Activated CD4-positive, CD25-positive, alpha-beta regulatory T cell treated with anti-CD3 and anti-CD28 coated beads, Interleukin-2, amount 50 U/mL, for 72 hours (primary cell): ENCODE measurements at regions not wholly inside any gene's neighbourhood (a gene's known extent, or its start where the extent isn't known, plus 50 kb on each side); places are given as distances from the start of the nearest gene placed in this dataset.

ENCODE experiments used
- DNase-seq: peaks from one replicate; pipeline ENCODE4 v3.0.0; 2021

- DNase-seq, result no peak
Measured at GRCh38 chr9:89774858-89775370, 170.1 kb downstream of the GADD45G start.

DNA sequence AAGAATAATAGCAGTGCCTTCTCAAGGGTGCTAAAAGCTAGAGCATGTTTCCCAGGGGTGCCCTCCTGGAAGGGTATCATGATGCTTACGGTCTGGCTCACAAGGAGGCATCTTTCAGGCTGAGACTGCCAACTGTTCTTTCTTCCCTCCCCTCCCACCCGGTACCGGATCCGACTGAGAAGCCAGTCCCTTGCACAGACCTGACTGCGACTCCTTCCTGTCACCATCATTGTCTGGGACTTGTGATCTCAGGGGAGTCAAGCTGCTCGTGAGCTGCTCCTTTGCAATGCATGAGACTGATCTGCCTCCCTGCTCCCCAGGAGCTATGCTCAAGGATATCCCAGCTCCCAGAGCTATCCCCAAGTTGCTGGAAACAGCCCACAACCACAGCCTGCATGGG lies 170.8 kb downstream of the GADD45G start:
- no peak for DNase-seq

DNA sequence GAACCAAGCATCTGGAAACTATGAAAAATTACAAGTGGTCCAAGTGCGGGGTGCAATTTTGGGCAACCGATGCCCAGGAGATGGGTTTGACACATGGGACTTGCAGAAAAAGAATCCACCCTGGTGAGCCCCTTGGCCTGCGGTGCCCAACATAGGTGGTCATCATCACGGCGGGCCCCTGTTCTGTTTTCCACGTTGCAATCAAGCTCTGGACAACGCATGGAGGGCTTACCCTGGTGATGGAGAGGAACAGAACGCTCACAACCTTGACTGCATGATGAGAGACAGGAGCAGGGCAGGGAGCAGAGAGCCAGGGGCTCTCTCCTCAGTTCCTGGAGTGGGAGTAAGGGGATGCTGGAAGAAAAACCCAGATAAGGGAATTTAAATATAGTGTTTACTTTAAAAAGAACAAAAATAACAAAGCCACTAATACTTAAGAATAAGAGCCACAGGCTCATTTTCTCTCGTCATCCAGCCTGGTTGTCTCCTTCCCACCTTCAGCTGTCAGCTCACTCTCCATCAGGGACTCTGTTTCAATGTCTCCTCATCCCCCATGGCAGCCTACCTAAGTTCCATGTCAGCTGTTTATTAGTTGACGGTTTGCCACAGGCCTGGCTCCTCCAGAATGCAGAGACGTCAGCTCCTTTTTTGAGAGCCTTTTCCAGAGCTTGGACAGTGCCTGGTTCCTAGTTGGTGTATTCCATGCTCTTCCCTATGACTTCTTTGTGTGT lies 172.1 kb downstream of the GADD45G start:
- no peak for DNase-seq

GRCh38 chr9:89777544-89777943 lies 172.7 kb downstream of the GADD45G start:
- no peak for DNase-seq

DNA sequence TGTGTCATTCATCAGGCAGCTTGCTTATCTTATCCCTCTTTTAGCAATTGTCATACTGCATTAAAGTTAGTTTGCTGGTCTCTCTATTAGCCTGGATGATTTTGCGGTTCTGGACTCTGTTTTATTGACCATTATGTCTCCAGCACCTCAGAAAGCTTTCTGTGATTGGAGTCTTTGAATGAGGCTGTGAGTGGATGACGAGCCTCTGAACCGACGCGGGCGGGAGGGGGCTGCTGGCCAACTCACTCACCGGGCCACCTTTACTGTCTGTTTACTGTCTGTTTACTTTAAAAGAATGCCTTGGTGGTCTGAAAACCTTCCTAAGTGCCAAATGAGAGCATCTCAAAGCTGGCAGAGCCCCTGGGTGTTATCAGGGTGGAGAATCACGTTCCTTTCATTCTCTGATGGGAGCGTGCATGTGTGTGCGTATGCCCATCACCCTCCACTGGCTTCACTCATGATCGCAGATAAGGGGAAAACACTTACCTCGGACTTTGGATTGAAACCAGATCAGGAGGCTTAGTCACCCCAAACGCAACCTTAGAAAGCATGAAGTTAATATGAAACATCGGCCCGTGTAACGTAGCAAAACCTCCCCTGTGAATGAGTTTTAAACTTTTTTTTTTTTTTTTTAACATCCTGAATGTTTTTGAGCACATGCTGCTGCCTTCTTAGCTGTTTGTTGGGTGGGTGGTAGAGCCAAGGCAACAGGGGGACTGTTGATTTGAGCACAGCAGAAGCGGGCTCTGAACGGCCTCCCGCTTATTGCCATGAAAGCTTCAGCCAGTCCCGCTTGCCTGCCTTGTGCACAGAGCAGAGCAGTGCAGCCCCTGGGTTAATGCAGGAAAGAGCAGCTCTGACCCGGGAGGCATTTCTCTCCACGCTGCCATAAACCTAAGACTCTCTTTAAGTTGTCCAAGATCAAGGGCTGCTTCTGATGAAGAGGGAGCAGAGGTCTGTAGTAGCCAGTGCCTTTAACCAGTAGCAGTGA lies 173.6 kb downstream of the GADD45G start:
- DNase-seq, result no peak

DNA sequence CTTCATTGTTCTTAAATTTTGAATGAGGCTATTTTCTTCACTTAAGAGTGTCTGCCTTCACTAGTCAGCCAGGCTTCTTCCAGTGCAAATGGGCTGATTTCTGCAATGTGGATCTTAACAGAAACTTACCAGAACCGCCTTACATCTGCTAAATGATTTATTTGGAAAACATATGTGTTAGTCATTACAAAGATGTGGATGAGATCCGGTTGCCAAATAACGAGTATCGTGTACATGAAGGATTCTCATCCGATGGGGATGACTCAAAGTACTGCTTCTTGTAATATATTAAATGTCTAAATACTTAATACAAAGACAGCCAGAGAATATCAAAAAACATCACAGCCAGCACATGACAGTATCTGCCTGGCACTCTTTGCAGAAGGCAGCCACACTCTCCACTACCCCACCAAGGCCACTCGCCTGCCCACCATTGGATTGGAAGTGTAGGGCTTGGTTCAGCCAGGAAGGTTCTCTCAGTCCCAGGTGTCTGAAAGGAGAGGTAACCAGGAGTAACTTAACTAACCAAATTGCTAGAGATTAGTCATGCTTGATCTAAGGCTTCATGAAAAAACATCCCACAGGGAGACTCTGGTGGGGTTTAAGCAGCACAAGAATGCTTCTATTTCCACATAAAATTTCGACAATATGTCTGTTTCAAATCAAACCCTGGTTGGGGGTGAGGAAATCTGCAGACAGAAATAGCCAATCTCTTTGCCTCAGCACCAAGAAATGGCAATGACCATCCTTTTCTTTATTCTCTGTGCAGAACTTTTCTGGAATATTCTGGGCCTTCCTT lies 174.8 kb downstream of the GADD45G start:
- DNase-seq, result no peak

- DNase-seq, result no peak
Measured at GRCh38 chr9:89780959-89781358, 176.1 kb downstream of the GADD45G start.

DNA sequence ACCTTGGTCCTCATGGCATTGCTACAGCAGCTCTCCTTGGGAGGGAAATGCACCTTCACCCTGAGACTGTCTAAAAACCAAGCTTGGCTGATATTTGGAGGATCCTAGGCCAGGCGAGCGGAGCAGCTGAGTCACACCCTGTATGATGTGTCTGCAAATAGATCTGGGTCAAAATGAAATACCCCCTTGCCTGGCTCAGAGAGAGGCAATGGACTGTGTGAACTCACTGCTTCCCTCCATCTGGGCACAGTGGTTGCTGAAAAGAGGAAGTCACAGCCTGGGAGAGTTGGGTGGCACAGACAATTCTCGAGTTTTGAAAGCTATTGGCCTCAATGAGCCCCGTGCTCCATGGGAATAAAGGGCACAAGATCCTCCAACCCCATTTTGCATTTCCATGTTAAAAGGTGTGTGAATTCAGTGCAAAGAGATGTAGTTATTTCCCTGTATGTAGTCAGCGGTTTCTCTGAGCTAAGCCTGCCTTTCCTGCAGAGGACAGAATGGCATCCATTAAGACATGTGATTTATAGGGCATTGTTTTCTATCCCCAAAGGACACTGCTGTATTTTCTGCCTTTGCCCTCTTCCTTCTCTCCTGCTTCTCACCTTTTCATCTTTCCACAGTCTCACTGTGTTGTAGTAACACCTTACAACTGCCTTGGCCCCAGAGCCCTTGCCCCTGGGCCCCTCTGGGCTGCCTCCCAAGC lies 177.2 kb downstream of the GADD45G start:
- no peak for DNase-seq

DNA sequence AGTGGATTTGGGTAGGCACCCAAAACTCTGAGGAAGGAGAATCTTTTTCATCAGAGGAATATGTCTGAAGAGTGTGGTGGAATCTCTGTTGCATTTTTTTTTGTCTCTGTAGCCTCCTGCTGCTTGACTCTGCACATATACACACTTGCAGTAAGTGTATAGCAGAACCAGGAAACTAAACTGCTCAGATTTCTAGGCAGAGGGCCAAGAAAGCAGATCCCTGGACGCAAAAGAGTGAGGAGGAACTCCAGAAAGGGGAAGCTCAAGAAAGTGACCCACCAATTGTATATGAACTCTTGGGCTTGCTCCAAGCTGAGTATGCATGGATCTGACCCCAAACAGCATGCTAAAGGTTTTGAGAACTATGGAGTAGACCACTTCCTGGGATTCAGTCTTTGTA lies 181.8 kb downstream of the GADD45G start:
- no peak for DNase-seq

DNA sequence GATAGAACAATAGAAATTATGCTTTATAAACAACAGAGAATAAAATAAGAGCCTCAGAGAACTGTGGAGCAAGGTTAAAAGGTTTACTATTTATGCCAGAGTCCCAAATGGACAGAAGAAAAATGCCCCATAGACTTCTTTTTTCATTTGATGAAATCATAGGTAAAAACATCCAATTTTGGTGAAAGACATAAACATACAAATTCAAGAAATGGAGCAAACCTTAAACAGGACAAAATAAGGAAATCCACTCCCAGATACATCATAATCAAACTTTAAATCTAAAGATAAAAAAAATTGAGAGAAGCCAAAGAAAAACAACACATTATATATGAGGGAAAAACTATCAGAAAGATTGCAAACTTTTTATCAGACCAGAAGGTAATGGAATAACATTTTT lies 182.8 kb downstream of the GADD45G start:
- no peak for DNase-seq

DNA sequence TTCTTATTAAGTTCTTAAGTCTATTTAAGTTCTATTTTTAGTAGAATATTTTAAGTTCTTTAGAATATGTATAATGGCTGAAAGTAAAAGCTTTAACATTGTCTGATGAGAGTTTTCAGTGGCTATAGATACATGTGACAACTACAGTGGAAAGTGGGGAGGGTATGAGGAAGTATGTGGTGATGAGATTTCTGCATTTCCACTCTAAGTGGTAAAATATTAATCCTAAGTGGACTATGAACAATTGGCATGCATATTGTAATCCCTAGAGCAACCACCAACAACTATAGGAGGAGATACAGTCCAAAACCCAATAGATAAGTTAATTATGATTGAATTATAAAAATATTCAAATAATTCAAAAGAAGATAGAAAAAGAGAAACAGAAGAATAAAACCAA lies 183.6 kb downstream of the GADD45G start:
- DNase-seq, result no peak

- DNase-seq, result no peak
Measured at GRCh38 chr9:89789922-89790510, 185.2 kb downstream of the GADD45G start.

- DNase-seq, result no peak
Measured at GRCh38 chr9:89790542-89791109, 185.8 kb downstream of the GADD45G start.

DNA sequence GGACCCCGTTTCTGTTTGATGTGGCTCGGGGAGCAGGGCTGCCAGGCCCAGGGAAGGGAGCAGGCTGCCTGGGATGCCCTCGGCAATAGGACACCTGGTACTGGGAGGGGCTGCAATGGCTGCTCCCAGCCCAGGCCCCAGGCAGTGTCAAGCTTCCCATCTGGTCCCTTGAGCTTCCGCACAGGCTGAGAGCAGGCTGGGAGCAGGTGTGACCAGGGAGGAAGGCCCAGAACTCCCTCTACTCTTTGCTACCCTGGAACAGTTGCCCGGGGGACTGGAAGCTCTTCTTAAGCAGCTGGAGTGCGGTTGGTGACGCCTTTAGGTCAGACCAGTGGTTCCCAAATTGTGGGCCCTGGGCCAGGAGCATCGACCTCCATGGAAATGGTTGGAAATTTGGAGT lies 186.9 kb downstream of the GADD45G start:
- no peak for DNase-seq

DNA sequence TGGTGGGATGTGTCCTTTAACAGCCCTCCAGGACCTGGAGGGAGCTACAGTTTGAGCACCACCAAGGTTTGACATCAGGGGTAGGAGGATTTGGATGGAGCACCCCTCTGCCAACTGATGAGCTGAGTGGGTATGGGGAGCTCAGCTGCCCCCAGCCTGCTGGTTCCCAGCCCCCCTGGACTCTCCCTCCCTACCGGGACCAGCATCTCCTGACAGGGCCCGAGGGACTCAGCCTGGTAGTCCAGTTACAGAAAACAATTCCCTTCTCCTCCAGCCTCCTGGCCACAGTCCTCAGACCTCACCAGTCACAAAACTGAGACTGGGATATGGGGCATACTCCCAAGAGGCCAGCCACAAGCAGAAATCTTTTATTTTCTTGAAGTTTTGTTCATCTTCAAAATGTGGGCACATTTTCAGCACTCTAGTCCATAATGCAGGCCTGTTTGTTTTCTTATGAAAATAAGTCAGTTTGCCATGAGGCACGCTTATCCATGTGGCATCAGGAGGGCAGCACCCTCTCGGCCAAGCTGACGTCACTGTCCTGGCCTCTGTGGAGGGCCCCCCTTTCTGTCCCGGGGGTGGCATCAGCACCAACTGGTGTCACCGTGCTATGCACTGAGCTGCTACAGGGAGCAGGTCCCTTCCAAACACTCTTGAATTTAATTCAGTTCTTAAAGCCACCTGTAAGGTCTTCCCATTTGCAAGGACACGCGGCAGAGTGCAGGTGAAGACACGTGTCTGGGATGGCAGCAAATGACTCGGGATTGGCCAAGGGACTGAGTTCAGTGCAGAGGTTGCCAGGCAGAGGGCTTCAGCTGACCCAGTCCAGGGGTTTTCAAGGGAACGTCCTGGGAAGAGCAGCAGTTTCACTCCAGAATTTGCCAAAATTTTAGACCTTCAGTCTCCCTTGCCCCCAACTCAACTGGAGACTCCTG lies 187.6 kb downstream of the GADD45G start:
- no peak for DNase-seq

DNA sequence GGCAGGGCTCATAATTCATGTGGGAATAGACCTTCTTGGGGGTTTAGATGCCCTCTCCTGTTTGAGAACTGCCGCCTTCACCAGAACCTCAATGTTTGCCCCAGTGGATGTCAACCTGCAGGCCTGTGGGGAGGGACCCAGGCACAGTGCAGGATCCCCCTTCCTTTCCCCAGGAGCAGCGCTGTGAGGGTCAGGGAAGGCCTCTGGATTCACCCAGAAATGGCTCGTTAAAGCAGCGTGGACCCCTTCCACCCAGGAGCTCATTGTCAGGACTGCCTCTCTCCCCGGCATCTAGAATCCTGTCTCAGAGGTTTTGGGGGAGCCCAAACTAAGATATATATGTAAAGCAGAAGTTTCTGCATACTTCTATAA lies 188.3 kb downstream of the GADD45G start:
- no peak for DNase-seq

DNA sequence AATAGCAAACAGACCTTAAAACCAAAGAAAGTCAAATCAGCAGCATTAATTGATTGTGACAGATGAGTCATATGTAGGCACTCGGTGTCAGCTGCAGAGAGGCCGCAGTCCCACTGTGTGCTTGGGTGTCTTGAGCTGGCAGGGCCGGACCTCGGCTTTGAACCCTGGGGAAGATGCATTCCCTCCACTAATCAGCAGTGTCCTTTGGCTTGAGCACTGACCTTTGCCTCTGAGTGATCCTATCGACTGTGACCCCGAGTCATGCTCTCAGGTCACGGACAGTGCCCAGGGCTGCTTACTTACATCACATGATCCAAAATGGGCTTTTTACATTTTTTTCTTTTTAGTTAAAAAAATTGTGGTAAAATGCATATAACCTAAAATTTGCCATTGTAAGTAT lies 188.7 kb downstream of the GADD45G start:
- DNase-seq, result no peak

GRCh38 chr9:89794918-89795317 lies 190.1 kb downstream of the GADD45G start:
- no peak for DNase-seq

GRCh38 chr9:89795538-89796195 lies 190.9 kb downstream of the GADD45G start:
- no peak for DNase-seq

DNA sequence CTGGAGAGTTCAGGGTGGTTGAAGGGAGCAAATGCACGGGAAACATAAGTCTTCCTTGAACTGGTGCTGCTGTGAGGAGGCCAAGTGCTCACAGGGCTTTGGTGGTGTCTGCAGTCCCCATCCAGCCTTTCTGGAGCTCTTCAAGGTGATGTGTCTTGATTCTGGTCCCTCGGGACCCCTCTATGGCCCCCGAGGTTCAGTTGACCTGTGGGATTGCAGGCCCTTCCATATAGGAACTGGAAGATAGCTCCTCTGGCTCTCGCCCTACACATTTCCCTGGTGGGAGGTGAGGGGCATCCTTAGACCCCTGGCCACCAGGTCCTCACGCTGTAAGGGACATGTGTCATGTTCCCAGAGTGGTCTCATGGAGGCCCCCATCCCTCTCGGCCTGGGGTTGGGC lies 191.8 kb downstream of the GADD45G start:
- no peak for DNase-seq
